ENCODE measurements at regions not wholly inside any gene's neighbourhood (a gene's known extent, or its start where the extent isn't known, plus 50 kb on each side); places are given as distances from the start of the nearest gene placed in this dataset.

DNA sequence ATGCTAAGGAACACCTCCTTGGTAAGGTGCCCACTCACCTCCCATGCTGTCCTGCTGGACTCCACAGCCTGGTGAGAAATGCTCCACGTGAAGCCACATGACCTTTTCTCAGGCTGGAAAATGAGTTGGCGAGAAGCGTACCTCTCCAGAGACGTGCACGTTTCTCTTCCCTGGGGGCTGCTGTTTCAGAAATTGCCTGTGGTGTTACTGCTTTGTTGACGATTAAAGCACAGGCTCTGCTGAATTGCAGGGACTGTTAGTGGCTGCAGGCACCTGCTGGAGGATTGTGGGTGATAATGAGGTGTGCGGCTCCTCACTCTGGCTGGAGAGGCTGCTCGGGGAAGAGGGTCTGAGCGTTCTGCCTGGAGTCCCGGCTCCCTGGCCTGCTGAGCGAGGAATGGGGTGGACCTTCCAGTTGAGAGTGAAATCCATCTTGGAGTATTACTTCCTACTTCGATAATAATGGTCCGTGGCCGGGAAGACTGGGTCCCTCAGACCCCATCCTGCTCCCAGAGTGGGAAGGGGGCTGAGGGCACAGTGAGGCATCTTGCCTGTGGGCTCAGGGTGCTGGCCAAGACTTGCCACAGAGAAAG, 199.3 kb upstream of the HDAC4 start:
- WGBS (ENCODE audit: insufficient coverage, insufficient replicate concordance, low lambda C conversion rate, missing lambda C conversion rate): 34% methylated on average over 14 of the region's 14 CpGs
- Histone ChIP-seq H3K79me2 (ENCODE audit: control insufficient read depth, insufficient read depth, low read length) (no peaks in the 10 kb centered on the region), H3K27ac (ENCODE audit: control insufficient read depth, insufficient read depth) (no peak overlapping the region), H4K20me1 (ENCODE audit: control insufficient read depth, insufficient read depth) (no peaks in the 10 kb centered on the region), H3K4me1 (ENCODE audit: control insufficient read depth, insufficient read depth, low read length) (no peaks in the 10 kb centered on the region), H3K36me3 (ENCODE audit: control insufficient read depth in 2 of 2, insufficient read depth in 2 of 2, low read length in 1 of 2) (no peaks in the 10 kb centered on the region), H3K9ac (ENCODE audit: control insufficient read depth, insufficient read depth, low read length) (no peak overlapping the region), H3K9me3 (replicated peaks; ENCODE audit: control insufficient read depth, insufficient read depth, low read length) (no peaks in the 10 kb centered on the region; the same call in 2 of the 3 replicates), H3K27me3 (replicated peaks in 1 of 2; ENCODE audit: control insufficient read depth in 2 of 2, insufficient read depth in 2 of 2, low read length in 1 of 2) (0 out of 4 replicates have a peak, but pooled peaks cover 0 to 2% of the 10 kb centered on the region in 2 experiments), H3K4me3 (no peak overlapping the region), H2AFZ (ENCODE audit: control insufficient read depth, low read depth, low read length) (no peak overlapping the region), H3K4me2 (ENCODE audit: control insufficient read depth, insufficient read depth) (no peak overlapping the region)
- DNase-seq (ENCODE audit: low read depth, low spot score): no peak
- ATAC-seq: no peak
- BruUV-seq (replicated peaks): no TSS peak
- no peak for TF ChIP-seq BRCA1 (IDR thresholded peaks at IDR 0.05; ENCODE audit: low read depth, low read length)
- TF ChIP-seq SIX5 (IDR thresholded peaks at IDR 0.05; ENCODE audit: low read depth, low read length, severe bottlenecking): no peak
- TF ChIP-seq CBX5 (IDR thresholded peaks at IDR 0.05; ENCODE audit: low read depth): no peak
- no peak for TF ChIP-seq ATF7 (IDR thresholded peaks at IDR 0.05; ENCODE audit: low read depth)
- TF ChIP-seq SMAD1 (IDR thresholded peaks at IDR 0.05; ENCODE audit: low read depth, partially characterized antibody): no peak
- TF ChIP-seq DPF2 (IDR thresholded peaks at IDR 0.05): no peak
- TF ChIP-seq, protein P1, sequence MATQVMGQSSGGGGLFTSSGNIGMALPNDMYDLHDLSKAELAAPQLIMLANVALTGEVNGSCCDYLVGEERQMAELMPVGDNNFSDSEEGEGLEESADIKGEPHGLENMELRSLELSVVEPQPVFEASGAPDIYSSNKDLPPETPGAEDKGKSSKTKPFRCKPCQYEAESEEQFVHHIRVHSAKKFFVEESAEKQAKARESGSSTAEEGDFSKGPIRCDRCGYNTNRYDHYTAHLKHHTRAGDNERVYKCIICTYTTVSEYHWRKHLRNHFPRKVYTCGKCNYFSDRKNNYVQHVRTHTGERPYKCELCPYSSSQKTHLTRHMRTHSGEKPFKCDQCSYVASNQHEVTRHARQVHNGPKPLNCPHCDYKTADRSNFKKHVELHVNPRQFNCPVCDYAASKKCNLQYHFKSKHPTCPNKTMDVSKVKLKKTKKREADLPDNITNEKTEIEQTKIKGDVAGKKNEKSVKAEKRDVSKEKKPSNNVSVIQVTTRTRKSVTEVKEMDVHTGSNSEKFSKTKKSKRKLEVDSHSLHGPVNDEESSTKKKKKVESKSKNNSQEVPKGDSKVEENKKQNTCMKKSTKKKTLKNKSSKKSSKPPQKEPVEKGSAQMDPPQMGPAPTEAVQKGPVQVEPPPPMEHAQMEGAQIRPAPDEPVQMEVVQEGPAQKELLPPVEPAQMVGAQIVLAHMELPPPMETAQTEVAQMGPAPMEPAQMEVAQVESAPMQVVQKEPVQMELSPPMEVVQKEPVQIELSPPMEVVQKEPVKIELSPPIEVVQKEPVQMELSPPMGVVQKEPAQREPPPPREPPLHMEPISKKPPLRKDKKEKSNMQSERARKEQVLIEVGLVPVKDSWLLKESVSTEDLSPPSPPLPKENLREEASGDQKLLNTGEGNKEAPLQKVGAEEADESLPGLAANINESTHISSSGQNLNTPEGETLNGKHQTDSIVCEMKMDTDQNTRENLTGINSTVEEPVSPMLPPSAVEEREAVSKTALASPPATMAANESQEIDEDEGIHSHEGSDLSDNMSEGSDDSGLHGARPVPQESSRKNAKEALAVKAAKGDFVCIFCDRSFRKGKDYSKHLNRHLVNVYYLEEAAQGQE (IDR thresholded peaks at IDR 0.05; ENCODE audit: low read depth, low read length): no peak
- no peak for TF ChIP-seq WRNIP1 (IDR thresholded peaks at IDR 0.05; ENCODE audit: borderline replicate concordance, low read depth, low read length)
- TF ChIP-seq STAT3 (IDR thresholded peaks at IDR 0.05; ENCODE audit: low read depth, low read length): no peak
- no peak for TF ChIP-seq TAF1 (IDR thresholded peaks at IDR 0.05; ENCODE audit: borderline replicate concordance, low read depth, low read length)
- no peak for TF ChIP-seq IKZF2 (IDR thresholded peaks at IDR 0.05)
- TF ChIP-seq SUPT20H (IDR thresholded peaks at IDR 0.05; ENCODE audit: borderline replicate concordance, control insufficient read depth, low read depth, low read length): no peak
- no peak for TF ChIP-seq JUNB (IDR thresholded peaks at IDR 0.05)
- TF ChIP-seq HCFC1 (IDR thresholded peaks at IDR 0.05; ENCODE audit: low read length): no peak
- no peak for TF ChIP-seq PAX8 (IDR thresholded peaks at IDR 0.05)
- TF ChIP-seq CEBPB (IDR thresholded peaks at IDR 0.05; ENCODE audit: borderline replicate concordance in 1 of 2, low read depth in 2 of 2, low read length in 2 of 2): no peak
- TF ChIP-seq SUZ12 (IDR thresholded peaks at IDR 0.05; ENCODE audit: unreplicated experiment): no peak
- no peak for TF ChIP-seq MTA2 (IDR thresholded peaks at IDR 0.05; ENCODE audit: low read depth)
- no peak for TF ChIP-seq NFYA (IDR thresholded peaks at IDR 0.05; ENCODE audit: borderline replicate concordance, low read depth, low read length)
- ChIA-PET POLR2A (no interaction called here), RAD21 (ENCODE audit: unreplicated experiment) (no interaction called here), CTCF (no interaction called here), SMC1A (ENCODE audit: uncharacterized antibody, unreplicated experiment) (no interaction called here)
- intact Hi-C loops (cut with micrococcal nuclease; ENCODE audit: unreplicated experiment) (no loop called here), in situ Hi-C loops (cut with MboI) (no loop called here)
- FAIRE-seq: no peak

Measured in GM12878 (cell line).